IPS-18c (cell line): ENCODE measurements at regions not wholly inside any gene's neighbourhood (a gene's known extent, or its start where the extent isn't known, plus 50 kb on each side); places are given as distances from the start of the nearest gene placed in this dataset.
"Not testable (repeated sequence)": the region's sequence is repeated elsewhere in the genome, so short reads cannot be mapped to it uniquely, and the experiment has no call there.

ENCODE experiments used
- H3K4me3 ChIP-seq: 2 replicates; pipeline ENCODE4 v1.7.0; 2013; ENCODE audit warnings: low read depth, mild to moderate bottlenecking, low read length, moderate library complexity; ENCODE audit not compliant: insufficient read depth
- H3K9me3 ChIP-seq: one replicate; pipeline ENCODE4 v1.6.1; 2013; ENCODE audit warnings: mild to moderate bottlenecking, low read length, moderate library complexity; ENCODE audit not compliant: control insufficient read depth, insufficient read depth

DNA sequence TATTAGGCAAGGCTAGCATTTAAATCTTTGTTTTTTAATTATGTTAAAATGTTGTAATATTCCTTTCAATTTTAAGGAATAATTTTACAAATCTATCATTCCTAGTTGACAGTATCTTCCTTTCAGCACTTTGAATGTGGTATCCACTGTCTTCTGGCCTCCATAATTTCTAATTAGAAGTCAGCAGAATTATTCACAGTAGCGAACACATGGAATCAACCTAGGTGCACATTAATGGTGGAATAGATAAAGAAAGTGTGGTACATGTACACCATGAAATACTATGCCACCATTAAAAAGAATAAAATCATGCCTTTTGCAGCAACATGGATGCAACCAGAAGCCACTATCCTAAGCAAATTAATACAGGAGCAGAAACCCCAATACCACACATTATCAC is 1887.8 kb downstream of the PCDH7 start:
- Histone ChIP-seq H3K9me3 (peaks cover 3% of the 10 kb centered on the region), H3K4me3 (no peak overlapping the region)

DNA sequence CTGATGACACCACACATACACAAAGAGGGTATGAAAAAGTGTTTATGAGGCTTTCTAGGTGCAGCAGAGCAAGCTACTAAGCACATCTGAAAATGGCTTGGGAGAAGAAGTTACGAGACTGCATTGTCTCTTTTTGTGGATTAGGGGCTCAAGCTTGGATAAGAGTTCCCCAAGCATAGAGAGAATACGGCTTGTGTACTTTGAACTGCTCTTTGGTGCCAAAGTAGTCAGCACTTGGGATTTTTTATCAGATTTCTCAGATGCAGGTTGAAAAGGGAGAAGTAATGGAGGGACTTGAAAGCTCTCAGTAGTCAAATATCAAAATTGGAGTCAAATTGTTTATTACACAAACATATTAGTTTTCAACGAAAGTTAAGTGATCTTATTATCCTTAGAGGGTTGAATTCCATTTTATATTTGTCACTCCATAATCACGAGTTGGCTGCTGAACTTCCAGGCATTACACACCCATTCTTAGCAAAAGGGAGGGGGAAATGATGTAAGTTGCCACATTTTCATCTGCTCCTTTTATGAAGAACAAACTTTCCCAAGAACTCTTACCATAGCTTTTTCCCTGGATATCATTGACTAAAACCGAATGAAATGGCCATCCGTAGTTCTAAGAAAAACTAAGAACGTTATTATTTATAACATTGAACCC is 1904.9 kb downstream of the PCDH7 start:
- H3K9me3 ChIP-seq = peaks cover 3% of the 10 kb centered on the region
- no peak overlapping the region for H3K4me3 ChIP-seq

GRCh38 chr4:32625687-32626337 is 1905.6 kb downstream of the PCDH7 start:
- peaks cover 3% of the 10 kb centered on the region for H3K9me3 ChIP-seq
- H3K4me3 ChIP-seq = no peak overlapping the region

DNA sequence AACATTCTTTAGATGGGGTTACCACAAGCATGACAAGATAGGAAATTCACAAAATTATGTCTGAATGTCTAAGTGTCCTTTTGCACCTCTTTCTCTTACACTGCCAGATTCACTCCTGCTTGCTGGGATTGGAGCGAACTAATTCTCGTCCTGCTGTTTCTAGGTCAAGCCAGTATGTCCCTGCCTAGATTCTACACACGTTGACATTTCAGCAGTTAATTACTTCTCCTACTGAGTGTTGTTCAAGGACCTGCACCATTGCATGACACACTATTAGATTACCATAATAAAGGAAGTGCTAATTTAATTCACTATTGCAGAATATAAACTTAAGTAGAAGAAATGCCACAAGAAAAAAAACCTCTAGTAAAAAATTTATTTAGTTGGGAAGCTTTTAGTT is 1911.7 kb downstream of the PCDH7 start:
- peaks cover 3% of the 10 kb centered on the region for H3K9me3 ChIP-seq

GRCh38 chr4:32633421-32633820 is 1913.3 kb downstream of the PCDH7 start:
- no peak overlapping the region for H3K4me3 ChIP-seq
- no peaks in the 10 kb centered on the region for H3K9me3 ChIP-seq

More for the DNA sequence above, 1911.7 kb downstream of the PCDH7 start:
- no peak overlapping the region for H3K4me3 ChIP-seq

GRCh38 chr4:32645653-32646052 is 1925.5 kb downstream of the PCDH7 start:
- no peak overlapping the region for H3K4me3 ChIP-seq
- peaks cover 12% of the 10 kb centered on the region for H3K9me3 ChIP-seq

DNA sequence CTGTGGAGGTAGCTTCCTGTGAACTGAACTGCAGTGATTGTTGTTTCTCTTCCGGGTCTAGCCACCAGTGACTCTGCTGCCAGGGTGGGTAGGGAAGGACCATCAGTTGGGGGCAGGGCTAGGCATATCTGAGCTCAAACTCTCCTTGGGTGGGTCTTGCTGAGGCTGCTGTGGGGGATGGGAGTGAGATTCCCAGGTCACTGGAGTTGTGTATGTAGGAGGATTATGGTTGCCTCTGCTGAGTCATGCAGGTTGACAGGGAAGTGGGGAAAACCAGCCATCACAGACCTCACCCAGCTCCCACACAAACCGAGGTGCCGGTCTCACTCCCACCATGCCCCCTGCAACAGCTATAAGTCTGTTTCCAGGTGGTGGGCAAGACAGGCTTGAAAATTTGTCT is 1937.8 kb downstream of the PCDH7 start:
- Histone ChIP-seq H3K9me3 (no peaks in the 10 kb centered on the region), H3K4me3 (no peak overlapping the region)

DNA sequence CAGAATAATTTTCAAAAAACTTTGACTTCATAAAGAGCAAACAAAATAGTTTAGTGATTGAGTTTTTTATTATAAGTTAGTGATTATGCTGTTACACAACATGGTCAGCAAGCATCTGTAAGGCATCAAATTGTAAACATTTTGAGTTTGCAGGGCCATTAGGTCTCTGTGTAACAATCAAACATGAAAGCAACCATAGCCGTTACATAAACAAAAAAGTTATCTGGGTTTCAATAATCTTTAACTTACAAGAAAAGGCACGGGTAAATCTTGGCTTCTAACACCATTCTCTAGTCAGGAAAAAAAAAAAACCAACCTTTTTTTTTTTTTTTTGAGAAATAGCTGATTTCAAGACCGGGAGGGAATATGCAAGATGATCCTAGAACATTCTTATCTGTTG is 1941.1 kb downstream of the PCDH7 start:
- H3K4me3 ChIP-seq = no peak overlapping the region
- no peaks in the 10 kb centered on the region for H3K9me3 ChIP-seq

GRCh38 chr4:32662803-32663202 is 1942.6 kb downstream of the PCDH7 start:
- Histone ChIP-seq H3K4me3 (no peak overlapping the region), H3K9me3 (no peaks in the 10 kb centered on the region)

GRCh38 chr4:32672359-32672758 is 1952.2 kb downstream of the PCDH7 start:
- no peaks in the 10 kb centered on the region for H3K9me3 ChIP-seq
- no peak overlapping the region for H3K4me3 ChIP-seq

GRCh38 chr4:32680946-32681345 is 1960.8 kb downstream of the PCDH7 start:
- no peak overlapping the region for H3K4me3 ChIP-seq
- H3K9me3 ChIP-seq = no peaks in the 10 kb centered on the region

GRCh38 chr4:32684160-32684559 is 1964.0 kb downstream of the PCDH7 start:
- Histone ChIP-seq H3K4me3 (no peak overlapping the region), H3K9me3 (no peaks in the 10 kb centered on the region)

DNA sequence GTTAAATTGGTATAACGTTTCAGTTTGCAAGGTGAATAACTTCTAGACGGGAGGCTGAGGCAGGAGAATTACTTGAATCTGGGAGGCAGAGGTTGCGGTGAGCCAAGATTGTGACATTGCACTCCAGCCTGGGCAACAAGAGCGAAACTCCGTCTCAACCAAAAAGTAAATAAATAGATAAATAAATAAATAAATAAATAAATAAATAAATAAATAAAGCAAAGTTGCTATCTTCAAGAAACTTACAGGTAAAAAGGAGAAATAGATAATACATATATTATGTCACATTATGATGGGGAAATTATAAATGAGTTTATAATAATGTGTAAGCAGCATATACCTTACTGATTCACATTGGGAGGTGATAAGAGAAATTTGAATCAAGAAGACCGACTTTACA is 1966.0 kb downstream of the PCDH7 start:
- Histone ChIP-seq H3K9me3 (no peaks in the 10 kb centered on the region), H3K4me3 (no peak overlapping the region)

DNA sequence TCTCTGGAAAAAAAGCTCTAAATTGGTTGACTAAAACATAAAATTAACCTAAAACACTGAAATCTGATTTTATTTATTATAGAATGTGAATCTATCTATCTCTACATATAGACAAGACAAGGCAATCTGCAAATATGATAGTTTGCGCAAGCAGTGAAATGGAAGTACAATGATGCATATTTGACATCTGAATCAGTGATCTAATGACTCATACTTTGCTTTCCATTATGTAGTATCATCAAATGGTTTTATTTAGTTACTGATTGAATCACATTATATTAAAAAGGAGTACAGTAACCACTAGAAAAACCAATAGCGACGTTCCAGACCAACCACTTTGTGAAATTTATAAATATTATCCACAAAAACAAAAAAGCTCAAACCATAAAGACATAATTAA is 1969.3 kb downstream of the PCDH7 start:
- no peaks in the 10 kb centered on the region for H3K9me3 ChIP-seq
- H3K4me3 ChIP-seq = no peak overlapping the region

- no peak overlapping the region for H3K4me3 ChIP-seq
- no peaks in the 10 kb centered on the region for H3K9me3 ChIP-seq
These were observed 1977.2 kb downstream of the PCDH7 start for GRCh38 chr4:32697281-32697814.

DNA sequence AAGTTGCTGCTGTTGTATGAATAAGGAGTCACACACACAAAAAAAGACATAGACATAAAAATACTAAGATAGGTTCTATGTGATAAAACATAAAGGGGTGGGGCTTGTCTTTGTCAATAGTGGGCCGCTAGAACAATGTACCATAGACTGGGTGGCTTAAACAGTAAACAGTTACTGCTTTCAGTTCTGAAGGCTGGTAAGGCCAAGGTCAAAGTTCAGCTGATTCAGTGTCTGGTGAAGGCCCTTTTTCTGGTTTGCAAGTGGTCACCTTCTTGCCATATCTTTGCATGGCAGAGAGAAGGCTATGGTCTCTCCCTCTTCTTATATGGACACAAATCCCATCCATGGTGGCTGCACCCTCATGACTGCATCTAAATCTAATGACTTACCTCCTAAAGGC is 1980.7 kb downstream of the PCDH7 start:
- H3K4me3 ChIP-seq = no peak overlapping the region
- H3K9me3 ChIP-seq = no peaks in the 10 kb centered on the region

DNA sequence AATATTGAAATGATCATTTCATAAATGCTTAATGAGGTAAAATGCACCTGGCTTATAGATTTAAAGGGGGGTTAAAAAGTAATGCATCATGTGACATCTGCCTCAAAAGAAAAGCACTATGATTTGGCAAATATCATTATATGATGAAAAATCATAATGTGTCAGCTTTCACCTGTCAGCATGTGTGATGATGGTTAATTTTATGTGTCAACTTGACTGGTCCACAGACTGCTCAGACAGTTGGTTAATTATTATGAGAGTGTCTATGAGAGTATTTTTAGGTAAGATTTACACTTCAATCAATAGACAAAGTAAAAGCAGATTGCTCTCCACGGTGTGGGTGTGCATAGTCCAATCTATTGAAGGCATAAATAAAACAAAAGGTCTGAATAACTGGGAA is 1986.7 kb downstream of the PCDH7 start:
- Histone ChIP-seq H3K4me3 (no peak overlapping the region), H3K9me3 (no peaks in the 10 kb centered on the region)

GRCh38 chr4:32716090-32716620 is 1996.0 kb downstream of the PCDH7 start:
- not testable (repeated sequence) for H3K4me3 ChIP-seq, H3K9me3 ChIP-seq
